Gastrocnemius medialis (tissue), 4 donors: ENCODE measurements at regions not wholly inside any gene's neighbourhood (a gene's known extent, or its start where the extent isn't known, plus 50 kb on each side); places are given as distances from the start of the nearest gene placed in this dataset.
"Not testable (repeated sequence)": the region's sequence is repeated elsewhere in the genome, so short reads cannot be mapped to it uniquely, and the experiment has no call there.

Source experiments
- CTCF ChIP-seq, 5 experiments: fragments of 450-650 bp in 3 of 5; fragments of 200-600 bp in 2 of 5; sonication (generic) in 2 of 5; IDR thresholded peaks in 4 of 5; conservative IDR thresholded peaks in 1 of 5; 1 replicate in 4 of 5; 2 replicates in 1 of 5; pipeline ENCODE4 v1.5.1; 2016 to 2019; ENCODE audit warnings: antibody characterized with exemption in 5 of 5, mild to moderate bottlenecking in 3 of 5, moderate library complexity in 3 of 5
- POLR2A ChIP-seq, 2 donors: fragments of 450-650 bp; IDR thresholded peaks; one replicate each; pipeline ENCODE4 v1.6.1; 2017; ENCODE audit warnings: antibody characterized with exemption in 2 of 2, mild to moderate bottlenecking in 2 of 2, moderate library complexity in 2 of 2

- TF ChIP-seq CTCF (IDR thresholded peaks at IDR 0.05 in 4 of 5, conservative IDR thresholded peaks at IDR 0.05 in 1 of 5); POLR2A (IDR thresholded peaks at IDR 0.05): not testable (repeated sequence)
Observed at GRCh38 chr17:16845098-16845497, 126.8 kb downstream of the TNFRSF13B start.
